ENCODE measurements at regions not wholly inside any gene's neighbourhood (a gene's known extent, or its start where the extent isn't known, plus 50 kb on each side); places are given as distances from the start of the nearest gene placed in this dataset.

GRCh38 chr6:84905823-84906222, 141.4 kb upstream of the TBX18 start:
- Histone ChIP-seq H3K36me3 (ENCODE audit: control insufficient read depth, insufficient read depth, low read length) (no peaks in the 10 kb centered on the region), H3K4me3 (ENCODE audit: low read depth, low read length) (no peak overlapping the region), H3K27me3 (ENCODE audit: control insufficient read depth, insufficient read depth, low read length) (no peaks in the 10 kb centered on the region)
- ChIA-PET CTCF (no interaction called here), POLR2A (no interaction called here)
- no peak for DNase-seq (ENCODE audit: low read depth)
- no peak for TF ChIP-seq CTCF (IDR thresholded peaks at IDR 0.05; ENCODE audit: insufficient read depth, low read depth, low read length)

- POLR2A ChIA-PET: no interaction called here
- H3K36me3 ChIP-seq (ENCODE audit: control insufficient read depth, insufficient read depth, low read length): no peaks in the 10 kb centered on the region
- CTCF ChIA-PET: no interaction called here
- TF ChIP-seq CTCF (IDR thresholded peaks at IDR 0.05; ENCODE audit: insufficient read depth, low read depth, low read length): no peak
- H3K27me3 ChIP-seq (ENCODE audit: control insufficient read depth, insufficient read depth, low read length): no peaks in the 10 kb centered on the region
- no peak overlapping the region for H3K4me3 ChIP-seq (ENCODE audit: low read depth, low read length)
- DNase-seq (ENCODE audit: low read depth): no peak
Measured at GRCh38 chr6:84902354-84902928, 138.0 kb upstream of the TBX18 start.

- no peak overlapping the region for H3K4me3 ChIP-seq (ENCODE audit: low read depth, low read length)
- ChIA-PET CTCF (interaction anchor here (0.6 to 1.2 kb wide), 2 partner anchors 13 to 125 kb away, joined by 3 read pairs; no protein-coding TSS in a partner anchor), POLR2A (no interaction called here)
- no peaks in the 10 kb centered on the region for H3K36me3 ChIP-seq (ENCODE audit: control insufficient read depth, insufficient read depth, low read length)
- H3K27me3 ChIP-seq (ENCODE audit: control insufficient read depth, insufficient read depth, low read length): no peaks in the 10 kb centered on the region
- TF ChIP-seq CTCF (IDR thresholded peaks at IDR 0.05; ENCODE audit: insufficient read depth, low read depth, low read length): no peak
- DNase-seq (ENCODE audit: low read depth): no peak
Measured at GRCh38 chr6:84897988-84898594, 133.7 kb upstream of the TBX18 start.

GRCh38 chr6:84897011-84897410, 132.6 kb upstream of the TBX18 start:
- no peak for DNase-seq (ENCODE audit: low read depth)
- ChIA-PET POLR2A (no interaction called here), CTCF (interaction anchor here (0.6 kb wide), 1 partner anchor 1051 kb away, joined by 3 read pairs; no protein-coding TSS in a partner anchor)
- no peaks in the 10 kb centered on the region for H3K27me3 ChIP-seq (ENCODE audit: control insufficient read depth, insufficient read depth, low read length)
- H3K4me3 ChIP-seq (ENCODE audit: low read depth, low read length): no peak overlapping the region
- no peaks in the 10 kb centered on the region for H3K36me3 ChIP-seq (ENCODE audit: control insufficient read depth, insufficient read depth, low read length)
- no peak for TF ChIP-seq CTCF (IDR thresholded peaks at IDR 0.05; ENCODE audit: insufficient read depth, low read depth, low read length)

GRCh38 chr6:84892671-84893070, 128.3 kb upstream of the TBX18 start:
- no peaks in the 10 kb centered on the region for H3K36me3 ChIP-seq (ENCODE audit: control insufficient read depth, insufficient read depth, low read length)
- no peak overlapping the region for H3K4me3 ChIP-seq (ENCODE audit: low read depth, low read length)
- DNase-seq (ENCODE audit: low read depth): no peak
- no peaks in the 10 kb centered on the region for H3K27me3 ChIP-seq (ENCODE audit: control insufficient read depth, insufficient read depth, low read length)
- POLR2A ChIA-PET: no interaction called here
- CTCF ChIA-PET: interaction anchor here (1.0 kb wide), 1 partner anchor 30 kb away, joined by 3 read pairs; no protein-coding TSS in a partner anchor
- no peak for TF ChIP-seq CTCF (IDR thresholded peaks at IDR 0.05; ENCODE audit: insufficient read depth, low read depth, low read length)

Data from BJ (cell line).